ENCODE measurements at regions not wholly inside any gene's neighbourhood (a gene's known extent, or its start where the extent isn't known, plus 50 kb on each side); places are given as distances from the start of the nearest gene placed in this dataset.

DNA sequence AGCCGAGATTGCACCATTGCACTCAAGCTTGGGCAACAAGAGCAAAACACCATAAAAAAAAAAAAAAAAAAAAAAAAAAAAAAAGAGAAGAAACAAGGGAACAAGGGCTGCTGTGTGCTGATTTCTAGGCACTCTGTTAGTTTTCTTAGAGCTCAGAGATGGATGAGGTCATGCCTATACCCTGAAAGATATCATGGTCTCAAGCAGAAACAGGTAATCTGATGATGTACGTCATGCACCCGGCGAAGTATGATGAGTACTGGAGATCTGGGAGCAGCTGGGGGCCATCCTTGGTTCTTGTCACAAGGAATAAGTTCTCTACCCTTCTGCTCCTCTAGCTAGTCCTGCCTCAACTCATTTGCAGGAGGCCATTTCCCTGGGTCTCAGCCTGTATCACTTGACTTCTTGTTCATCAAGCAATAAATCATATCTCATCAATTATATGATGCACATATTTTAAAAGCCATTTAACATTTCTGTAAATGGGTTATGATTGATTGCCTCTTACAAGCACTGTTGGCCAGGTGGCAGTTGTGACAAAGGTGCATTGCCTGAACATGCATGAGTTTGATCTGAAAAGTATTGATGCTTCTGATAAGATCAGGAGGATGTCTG is 517.2 kb downstream of the DHX35 start:
- no peak for DNase-seq (ENCODE audit: low read depth)

DNA sequence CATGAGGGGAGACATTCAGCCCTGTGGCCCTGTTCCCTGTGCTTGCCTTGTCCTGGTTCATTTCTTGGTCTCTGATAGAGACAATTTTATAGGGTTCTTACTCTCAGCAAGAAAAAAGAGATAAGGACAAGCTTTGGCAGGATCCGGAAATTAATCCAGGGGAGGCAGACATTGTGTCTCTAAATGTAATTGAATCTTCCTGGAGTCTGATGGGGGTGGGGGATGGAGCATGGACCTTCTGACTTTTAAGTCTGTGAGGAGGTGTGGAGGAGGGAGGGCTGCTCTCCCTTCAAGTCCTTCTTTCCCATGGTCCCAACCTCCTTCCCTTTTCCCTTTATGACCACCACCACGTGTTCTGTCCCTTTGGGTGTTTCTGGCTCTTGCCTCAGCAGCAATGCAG is 512.7 kb downstream of the DHX35 start:
- no peak for DNase-seq (ENCODE audit: low read depth)

DNA sequence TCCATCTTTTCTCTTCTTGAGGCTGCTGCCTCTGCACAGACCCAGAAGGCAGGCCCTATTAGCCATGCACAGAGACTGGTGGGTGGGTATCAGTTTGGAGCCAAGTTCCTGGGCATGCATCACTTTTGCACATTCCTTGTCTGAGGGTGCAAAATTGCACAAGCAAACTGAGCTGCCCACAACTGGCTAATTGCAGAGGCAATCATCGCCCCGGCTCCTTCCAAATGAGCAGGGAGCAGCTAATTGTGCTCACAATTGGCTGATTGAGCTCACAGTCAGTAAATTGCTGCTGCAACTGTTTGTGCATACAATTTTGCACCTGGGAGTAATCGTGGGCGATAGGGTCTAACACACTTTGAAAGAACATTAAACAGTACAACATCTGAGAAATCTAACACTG is 511.4 kb downstream of the DHX35 start:
- DNase-seq (ENCODE audit: low read depth) = no peak

DNA sequence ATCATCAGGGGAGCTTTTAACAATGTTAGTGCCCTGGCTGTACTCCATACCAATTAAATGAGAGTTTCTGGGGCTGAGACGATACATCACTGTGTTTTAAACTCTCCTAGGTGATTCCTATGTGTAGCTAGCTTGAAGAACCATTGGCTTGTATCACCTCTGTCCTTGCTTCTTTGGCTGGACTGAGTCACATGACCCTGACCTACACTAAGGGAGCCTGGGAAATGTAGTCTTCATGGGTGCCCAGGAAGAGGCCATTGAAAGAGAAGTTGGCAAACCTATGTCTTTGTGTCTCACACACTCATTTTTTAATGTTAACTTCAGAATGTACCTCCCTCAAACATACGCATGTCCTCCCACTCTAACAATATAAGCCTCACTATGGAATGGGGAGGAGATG is 506.6 kb downstream of the DHX35 start:
- no peak for DNase-seq (ENCODE audit: low read depth)

DNA sequence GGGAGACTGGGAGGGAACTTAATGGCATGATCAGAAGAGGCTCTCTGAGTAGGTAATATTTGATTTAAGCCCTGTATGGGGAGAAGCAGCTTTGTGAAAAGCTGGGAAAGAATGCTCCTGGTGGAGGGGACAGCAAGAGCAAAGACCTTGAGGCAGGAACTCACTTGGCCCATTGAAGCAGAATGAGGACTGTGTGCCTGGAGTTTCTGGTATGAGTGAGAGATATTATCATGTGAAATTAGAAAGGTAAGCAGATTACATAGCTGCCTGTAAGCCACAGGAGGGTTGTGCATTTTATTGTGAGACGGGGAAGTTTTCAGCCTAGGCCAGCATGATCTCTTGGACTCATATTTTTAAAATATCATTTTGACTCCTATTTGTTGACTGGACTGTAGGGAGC is 502.1 kb downstream of the DHX35 start:
- DNase-seq (ENCODE audit: low read depth) = no peak

DNA sequence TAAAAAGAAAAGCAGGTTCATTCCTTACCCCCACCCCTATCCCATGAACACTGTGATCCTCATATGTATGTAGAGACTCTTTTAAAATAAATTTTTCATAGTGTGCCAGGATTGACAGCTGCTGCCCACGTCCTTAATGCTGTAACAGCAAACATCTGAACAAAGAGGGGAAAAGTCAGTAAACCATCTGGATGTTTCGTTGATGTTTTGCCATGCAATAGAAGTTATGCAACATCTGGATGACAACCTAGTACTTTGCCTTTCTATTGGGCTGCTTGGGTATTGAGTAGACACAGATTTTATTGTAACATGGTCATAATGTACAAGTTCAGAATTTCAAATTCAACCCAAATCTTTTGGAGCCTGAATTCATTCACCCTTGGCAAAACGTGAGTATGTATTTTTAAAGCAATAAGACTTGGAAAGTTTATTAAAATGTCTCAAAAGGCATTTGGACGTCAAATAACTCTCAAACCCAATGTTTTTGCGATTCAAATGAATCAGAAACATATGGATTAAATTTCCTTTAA is 500.3 kb downstream of the DHX35 start:
- DNase-seq (ENCODE audit: low read depth) = no peak

DNA sequence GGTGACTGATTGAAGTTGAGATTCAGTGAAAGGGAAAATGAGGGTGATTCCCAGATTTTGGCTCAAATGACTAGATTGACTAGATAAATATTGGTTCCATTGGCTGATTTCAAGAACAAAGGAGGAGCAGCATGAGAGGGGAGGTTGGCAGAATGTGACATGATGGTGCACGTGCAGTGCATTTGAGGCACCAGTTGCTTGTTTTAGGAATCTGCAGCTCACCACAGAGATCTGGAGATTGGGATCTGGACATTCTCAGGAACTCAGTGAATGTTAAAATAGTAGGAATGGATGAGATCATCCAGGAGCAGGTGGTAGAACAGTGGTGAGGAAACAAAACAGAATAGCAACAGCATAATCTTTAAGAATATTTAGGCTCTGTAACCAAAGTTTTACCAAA is 496.3 kb downstream of the DHX35 start:
- DNase-seq (ENCODE audit: low read depth) = no peak

DNA sequence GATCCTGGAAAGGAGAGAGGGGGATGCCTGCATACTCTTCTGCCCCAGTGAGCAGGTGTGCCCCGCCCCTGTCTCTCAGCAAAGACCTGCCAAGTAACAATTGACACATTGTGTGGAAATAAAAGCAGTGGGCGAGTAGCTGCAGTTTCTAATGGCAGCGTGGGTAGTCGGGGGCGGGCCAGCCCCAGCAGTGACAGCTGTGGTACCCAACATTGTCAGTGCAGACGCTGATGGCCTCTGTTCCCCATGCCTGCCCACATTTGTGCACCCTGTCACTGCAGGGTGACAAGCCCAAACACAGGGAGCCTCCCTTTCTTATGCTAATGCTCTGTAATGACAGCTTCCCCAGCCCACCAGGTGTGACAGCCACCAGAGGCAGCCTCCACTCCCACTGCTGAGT is 491.7 kb downstream of the DHX35 start:
- no peak for DNase-seq (ENCODE audit: low read depth)

DNA sequence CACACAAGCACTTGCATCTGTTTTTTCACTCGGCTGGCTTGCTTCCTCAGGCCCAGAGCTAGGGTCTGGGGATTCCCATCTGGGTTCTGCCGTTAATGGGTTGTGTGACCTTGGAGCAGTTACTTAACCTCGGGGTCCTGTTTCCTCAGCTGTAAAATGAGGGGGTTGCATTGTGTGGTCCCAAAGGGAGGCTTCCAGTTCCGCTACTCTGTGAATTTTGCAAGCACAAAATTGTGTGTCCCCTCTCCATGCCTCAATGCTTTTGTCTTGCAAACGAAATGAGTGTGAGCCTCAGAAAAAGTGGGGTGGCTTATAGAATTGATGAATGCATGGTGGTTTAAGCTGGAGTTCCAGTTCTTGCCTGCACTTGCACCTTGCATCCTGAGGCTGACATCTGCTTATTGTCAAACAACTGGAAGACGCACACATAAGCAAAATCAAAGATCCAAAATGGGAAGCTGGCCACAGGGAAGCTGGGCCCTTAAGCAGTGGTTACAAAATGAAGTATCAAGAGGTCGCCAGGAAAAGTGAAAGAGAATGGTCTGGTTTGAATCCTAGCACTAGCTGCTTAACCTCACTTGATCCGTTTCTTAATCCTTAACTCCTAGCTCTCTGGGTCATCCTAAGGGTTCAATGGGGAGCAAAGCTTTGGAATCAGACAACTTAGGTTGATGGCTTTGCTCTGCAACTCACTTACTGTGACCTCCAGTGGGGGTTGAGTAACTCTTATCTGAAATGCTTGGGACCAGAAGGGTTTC is 490.6 kb downstream of the DHX35 start:
- no peak for DNase-seq (ENCODE audit: low read depth)

DNA sequence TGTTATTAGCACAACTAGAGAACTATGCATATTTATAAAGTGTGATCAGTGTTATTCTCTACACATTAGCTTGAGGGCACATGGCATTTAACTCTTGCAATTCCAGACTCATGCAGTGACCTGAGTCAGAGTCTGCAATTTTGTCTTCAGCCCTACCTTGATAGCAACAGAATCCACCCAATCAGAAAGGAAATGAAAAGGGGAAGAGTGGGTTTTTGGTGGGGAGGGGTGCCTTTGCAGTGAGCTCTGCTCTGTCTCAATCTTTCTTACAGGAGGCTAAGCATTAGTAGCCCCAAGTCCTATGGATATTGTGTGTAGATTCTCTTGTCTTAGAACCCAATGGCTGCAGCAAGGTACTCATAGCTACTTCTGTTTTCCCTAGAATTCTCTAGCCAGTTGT is 489.2 kb downstream of the DHX35 start:
- DNase-seq (ENCODE audit: low read depth) = no peak

DNA sequence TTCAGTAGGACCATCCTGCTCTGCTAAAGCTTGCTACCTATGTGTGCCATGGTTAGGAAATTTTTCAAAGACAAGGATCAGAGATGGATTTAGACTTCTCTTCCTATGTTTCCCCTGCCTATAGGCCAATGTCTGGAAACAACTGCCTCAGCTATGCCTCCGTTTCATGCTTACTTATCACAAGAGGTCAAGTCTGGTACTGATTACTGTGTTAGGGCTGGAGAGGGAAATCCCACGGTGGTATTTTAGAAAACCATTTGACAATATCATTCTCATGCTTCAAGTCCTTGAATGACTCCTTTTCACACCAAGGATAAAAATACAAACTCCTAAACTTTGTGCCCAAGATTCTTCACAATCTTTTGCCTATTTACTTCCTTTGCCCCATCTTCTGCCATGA is 484.3 kb downstream of the DHX35 start:
- no peak for DNase-seq (ENCODE audit: low read depth)

DNA sequence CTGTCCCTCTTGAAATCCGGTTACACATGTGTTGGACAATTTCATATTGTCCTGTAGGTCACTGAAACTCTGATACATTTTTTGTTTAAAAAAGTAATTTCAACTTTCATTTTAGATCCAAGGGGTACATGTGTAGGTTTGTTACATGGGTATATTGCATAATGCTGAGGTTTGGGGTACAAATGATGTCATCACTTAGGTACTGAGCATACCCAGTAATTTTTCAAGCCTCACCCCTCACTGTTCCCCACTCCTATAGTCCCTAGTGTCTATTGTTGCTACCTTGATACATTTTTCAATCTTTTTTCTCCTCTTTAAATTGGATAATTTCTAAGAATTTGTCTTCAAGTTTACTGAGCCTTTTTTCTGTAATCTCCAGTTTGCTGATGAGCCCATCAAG is 483.0 kb downstream of the DHX35 start:
- DNase-seq (ENCODE audit: low read depth) = no peak

DNA sequence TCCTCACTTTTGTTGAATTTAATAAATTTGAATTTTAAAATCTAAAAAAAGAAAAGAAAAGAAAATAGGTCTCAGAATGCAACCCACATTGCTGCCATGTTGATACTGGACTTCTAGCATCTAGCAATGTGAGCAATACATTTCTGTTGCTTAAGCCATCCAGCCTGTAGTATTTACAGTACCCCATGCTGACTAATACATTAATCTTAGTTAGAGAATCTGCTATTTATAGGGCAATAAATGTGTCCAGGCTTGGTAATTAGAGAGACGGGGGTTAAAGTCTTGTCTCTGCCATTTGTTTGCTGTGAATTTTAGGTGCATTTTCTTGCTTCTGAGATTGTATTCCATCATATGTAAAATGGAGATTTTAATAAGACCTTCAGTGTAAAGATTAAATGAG is 471.3 kb downstream of the DHX35 start:
- DNase-seq (ENCODE audit: low read depth) = no peak

DNA sequence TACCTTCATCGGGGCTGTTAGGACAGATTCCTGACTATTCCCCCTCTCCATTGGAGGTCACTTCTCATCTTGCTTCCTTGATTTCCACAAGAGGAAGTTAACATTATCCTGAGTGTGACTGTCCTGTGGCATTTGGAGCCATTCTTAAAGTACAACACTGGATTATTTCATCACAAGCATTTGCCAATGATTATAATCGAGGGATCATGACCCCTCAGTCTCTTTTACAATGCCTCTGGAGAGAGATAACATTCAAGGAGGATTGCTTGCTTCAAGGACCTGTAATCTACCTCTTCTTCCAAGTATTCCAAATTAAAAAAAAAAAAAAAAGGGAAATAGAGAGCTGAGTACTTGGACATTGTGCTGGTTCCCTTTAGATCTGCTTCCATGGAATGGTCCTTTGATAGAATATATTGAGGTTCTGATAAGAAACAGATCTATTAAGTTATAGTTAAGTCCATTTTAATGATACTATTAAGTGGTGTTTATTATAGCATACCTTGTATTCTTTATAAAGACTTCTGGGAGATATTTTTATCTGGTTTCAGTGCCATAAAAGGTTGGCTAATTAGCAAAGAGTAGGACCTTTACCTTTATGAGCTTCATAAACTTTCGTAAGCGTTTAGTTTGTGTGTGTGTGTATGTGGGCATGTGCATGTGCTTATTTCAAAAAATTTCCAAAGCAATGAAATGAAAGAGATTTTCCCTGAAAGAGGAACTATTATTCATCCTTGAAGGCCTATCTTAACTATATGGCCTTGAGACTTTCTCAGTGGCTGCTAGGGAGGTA is 469.1 kb downstream of the DHX35 start:
- DNase-seq (ENCODE audit: low read depth) = no peak

DNA sequence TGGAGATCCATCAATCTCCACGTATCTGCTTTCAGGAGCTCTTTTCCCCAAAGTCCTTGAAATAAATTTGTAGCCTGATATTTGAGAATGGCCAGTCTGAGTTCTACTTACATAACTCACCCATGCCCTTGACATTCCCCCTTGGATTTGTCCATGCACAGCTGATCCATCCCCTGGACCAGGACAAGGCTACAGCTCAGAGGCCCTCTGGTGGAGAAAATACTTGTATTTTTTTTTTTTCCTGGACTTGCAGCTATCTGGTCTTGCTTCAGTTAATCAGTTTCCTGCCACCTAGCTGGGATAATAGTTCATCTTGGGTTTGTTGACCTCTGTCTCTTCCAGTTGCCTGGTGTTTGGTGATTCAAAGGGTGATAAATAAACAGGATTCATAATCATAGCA is 467.6 kb downstream of the DHX35 start:
- DNase-seq (ENCODE audit: low read depth) = no peak

DNA sequence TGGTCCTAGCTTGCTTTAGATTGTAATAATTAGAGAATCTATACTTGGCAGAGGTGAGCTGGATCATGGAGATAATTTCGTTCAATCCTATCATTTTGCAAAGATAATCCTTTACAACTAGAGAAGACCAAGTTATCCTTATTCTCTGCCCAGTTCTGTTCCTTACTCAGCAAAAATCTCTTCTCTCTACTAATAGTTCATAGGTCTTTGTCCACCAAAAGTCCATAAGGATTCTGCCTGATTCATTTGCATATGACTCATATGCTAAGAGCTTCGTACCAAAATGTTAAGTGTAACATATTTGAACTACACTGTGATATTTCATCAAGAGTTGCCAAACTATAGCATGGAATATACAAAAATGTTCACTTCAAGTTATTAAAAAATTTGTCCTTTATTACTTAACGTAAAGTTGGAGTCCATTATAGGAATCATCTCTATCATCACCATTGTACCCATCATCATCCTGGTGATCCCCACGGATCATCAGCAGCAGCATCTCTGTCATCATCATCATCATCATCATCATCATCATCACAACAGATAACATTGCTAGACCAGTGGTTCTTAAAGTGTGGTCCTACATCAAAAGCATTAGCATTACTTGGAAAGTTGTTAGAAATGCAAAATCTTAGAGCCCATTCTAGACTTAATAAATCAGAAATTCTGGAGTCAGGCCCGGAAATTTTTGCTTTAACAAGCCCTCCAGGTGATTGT is 463.0 kb downstream of the DHX35 start:
- no peak for DNase-seq (ENCODE audit: low read depth)

DNA sequence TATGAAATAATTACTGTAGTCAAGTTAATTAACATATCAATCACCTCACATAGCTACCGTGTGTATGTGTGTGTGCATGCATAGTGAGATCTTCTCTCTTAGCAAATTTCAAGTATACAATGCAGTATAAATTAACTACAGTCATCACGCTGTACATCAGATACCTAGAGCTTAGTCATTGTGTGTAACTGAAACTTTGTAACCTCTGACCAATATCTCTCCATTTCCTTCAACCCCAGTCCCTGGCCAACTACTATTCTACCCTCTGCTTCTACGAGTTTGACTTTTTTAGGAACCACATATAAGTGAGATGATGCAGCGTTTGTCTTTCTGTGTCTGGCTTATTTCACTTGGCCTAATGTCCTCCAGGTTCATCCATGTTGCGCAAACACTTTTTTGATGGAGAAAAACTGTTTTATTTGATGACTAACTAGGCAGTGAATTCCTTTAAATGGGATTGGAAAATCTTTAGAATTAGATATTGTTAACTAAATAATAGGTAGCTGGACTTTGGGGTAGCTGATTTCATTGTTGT is 459.5 kb downstream of the DHX35 start:
- DNase-seq (ENCODE audit: low read depth) = no peak

DNA sequence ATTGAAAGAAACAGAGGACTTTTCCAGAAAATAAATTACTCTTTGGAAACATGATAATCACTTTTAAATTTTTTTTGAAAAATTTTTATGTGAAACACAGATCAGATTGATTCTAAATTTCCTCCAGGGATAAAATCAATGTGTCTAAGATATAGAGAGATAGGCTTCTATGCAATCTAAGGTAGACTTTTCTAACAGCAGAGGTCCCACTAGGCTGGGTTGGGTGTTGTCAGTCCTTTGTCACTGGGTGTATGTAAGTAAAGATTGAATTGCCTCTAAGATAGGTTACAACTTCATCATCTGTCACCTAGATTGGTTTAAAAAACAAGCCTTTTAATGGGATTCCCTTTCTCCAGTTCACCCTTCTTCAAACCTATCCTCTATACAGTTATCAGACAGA is 449.9 kb downstream of the DHX35 start:
- no peak for DNase-seq (ENCODE audit: low read depth)

DNA sequence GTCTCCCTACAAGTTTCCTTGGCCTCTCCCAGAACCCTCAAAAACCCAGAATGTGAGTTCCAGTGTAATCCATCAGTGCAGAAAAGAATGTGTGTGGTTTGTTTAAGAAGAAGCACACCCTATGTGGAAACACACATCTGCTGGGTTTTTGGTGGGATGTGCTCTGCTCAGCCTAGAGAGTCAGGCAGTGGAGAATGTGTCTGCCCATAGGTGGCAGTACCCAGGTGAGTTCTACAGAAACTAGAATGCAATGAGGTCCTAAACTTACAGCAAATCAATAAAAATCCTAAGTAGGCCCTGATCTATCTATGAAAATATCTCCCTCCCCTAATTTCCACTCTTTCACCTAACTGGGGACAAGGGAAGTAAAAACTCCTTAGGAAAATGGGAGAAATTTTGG is 437.3 kb downstream of the DHX35 start:
- no peak for DNase-seq (ENCODE audit: low read depth)

DNA sequence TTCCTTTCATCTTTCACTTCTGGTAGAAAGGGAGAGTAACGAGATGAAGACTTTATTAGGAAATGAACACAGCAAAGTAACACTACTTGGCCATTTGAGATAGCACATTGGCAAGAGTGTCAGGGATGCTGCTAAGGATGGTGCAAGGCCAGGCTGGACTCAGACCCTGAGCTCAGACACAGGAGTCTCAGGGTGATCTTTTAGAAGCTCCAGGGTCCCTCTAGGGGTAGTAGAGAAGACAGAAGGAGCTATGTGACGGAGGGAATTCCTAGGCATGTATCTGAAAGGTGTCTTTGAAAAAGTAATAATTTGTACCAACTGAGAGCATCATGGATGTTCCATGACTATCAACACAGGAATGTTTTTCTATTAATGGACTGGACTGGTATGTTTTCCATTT is 436.5 kb downstream of the DHX35 start:
- DNase-seq (ENCODE audit: low read depth) = no peak

DNA sequence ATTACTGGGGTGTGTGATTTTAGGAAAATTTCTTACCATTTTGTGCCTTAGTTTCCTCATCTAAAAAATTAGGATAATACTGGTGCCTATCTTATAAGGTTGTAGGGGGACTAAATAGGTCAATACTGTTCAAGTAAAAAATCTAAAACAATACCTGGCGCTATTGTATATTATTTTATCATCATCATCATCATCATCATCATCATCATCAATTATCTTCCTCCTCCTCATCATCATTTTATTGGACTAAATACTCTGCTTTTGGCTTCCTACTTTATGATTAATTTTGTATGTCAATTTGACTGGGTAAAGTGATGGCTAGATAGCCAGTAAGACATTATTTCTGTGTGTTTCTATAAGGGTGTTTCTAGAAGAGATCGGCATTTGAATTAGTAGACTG is 435.5 kb downstream of the DHX35 start:
- DNase-seq (ENCODE audit: low read depth) = no peak

Data from stimulated activated CD4-positive, alpha-beta T cell treated with anti-CD3 and anti-CD28 coated beads, Interleukin-2, amount 100 ng/mL, for 4 hours (primary cell).